AG10803 (cell line): ENCODE measurements at regions not wholly inside any gene's neighbourhood (a gene's known extent, or its start where the extent isn't known, plus 50 kb on each side); places are given as distances from the start of the nearest gene placed in this dataset.

Experiments used
- DNase-seq: peaks from one replicate; pipeline ENCODE4 v3.0.0; 2010; ENCODE audit warnings: low read depth
- H3K4me3 ChIP-seq: 2 replicates; pipeline ENCODE4 v1.5.1; 2011; ENCODE audit warnings: mild to moderate bottlenecking, low read length, control low read depth
- TF ChIP-seq, protein P1 (sequence below): conservative IDR thresholded peaks from 2 replicates; pipeline ENCODE4 v1.5.1; 2011; ENCODE audit warnings: mild to moderate bottlenecking, low read length, control low read depth, inconsistent platforms

DNA sequence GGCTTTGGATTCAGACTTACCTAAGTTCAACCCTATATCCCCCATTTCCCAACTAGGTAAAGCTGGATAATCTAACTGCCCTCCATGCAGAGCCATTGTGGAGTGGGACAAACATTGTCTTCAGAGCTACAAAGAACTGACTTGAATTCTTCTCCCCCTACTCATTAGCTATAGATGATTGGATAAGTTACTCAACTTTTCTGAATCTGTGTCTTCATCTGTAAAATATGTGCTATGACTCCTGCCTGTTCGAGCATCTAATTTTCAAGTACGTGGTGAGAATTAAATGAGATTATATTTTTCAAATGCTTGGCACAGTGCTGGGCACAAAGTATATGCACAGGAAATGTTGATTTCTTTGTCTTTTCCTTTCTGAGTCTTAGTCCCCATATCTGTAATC is 240.3 kb upstream of the TCF21 start:
- TF ChIP-seq, protein P1, sequence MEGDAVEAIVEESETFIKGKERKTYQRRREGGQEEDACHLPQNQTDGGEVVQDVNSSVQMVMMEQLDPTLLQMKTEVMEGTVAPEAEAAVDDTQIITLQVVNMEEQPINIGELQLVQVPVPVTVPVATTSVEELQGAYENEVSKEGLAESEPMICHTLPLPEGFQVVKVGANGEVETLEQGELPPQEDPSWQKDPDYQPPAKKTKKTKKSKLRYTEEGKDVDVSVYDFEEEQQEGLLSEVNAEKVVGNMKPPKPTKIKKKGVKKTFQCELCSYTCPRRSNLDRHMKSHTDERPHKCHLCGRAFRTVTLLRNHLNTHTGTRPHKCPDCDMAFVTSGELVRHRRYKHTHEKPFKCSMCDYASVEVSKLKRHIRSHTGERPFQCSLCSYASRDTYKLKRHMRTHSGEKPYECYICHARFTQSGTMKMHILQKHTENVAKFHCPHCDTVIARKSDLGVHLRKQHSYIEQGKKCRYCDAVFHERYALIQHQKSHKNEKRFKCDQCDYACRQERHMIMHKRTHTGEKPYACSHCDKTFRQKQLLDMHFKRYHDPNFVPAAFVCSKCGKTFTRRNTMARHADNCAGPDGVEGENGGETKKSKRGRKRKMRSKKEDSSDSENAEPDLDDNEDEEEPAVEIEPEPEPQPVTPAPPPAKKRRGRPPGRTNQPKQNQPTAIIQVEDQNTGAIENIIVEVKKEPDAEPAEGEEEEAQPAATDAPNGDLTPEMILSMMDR: no peak

DNA sequence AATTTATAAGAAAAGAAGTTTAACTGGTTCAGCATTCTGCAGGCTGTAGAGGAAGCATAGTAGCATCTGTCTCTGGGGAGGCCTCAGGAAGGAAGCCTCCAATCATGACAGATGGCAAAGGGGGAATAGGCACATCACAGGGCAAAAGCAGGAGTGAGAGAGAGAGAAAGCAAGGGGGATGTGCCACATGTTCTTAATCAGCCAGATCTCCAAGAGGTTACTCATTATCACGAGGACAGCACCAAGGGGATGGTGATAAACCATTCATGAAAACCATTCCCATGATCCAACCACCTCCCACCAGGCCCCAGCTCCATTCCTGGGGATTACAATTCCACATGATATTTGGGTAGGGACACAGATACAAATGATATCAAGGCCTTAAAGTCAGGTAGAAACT is 217.5 kb upstream of the TCF21 start:
- peak; percentile 36 for DNase-seq
- no peak overlapping the region for H3K4me3 ChIP-seq

More for the DNA sequence above, 240.3 kb upstream of the TCF21 start:
- peak; percentile 24 for DNase-seq
- H3K4me3 ChIP-seq: no peak overlapping the region

DNA sequence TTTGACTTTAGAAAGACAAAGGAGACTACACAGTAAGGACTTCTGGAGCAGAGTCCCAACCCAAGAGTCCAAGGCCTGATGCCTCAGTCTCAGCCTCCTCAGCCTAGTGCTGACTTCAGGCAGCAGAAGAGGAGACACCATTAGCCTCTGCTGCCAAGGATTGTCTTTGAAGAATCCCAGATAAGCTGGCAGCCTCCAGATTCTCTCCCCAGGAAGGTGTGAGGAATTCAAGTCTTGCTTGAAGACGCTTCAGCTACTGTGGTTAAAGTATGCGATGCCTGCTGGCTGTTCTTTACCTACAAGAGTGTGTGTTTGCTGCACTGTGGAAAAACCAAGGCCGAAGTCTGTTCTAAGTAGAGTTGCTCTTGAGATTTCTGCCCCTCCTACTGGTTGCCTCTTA is 215.9 kb upstream of the TCF21 start:
- TF ChIP-seq, protein P1: no peak
- DNase-seq: no peak
- H3K4me3 ChIP-seq: no peak overlapping the region

More for the DNA sequence above, 217.5 kb upstream of the TCF21 start:
- TF ChIP-seq, protein P1: no peak

DNA sequence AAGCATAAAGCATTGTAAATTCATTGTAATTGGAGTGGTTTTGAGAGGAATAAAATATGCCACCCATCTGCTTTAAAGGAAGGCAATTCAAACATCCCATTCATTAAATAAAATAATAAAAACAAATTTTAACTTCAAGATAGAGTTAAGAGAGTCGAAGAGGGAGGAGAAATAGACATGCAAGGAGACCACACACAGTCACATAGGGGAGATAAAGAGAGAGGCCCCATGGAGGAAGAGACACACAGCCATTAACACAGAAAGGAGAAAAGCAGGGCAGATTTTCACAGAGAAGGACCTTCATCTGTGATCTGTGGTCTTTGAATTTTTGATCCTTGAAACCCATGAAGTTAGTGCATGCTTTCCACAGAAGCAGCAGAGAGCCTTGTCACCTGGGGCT is 214.3 kb upstream of the TCF21 start:
- H3K4me3 ChIP-seq: no peak overlapping the region
- no peak for DNase-seq
- TF ChIP-seq, protein P1: no peak

DNA sequence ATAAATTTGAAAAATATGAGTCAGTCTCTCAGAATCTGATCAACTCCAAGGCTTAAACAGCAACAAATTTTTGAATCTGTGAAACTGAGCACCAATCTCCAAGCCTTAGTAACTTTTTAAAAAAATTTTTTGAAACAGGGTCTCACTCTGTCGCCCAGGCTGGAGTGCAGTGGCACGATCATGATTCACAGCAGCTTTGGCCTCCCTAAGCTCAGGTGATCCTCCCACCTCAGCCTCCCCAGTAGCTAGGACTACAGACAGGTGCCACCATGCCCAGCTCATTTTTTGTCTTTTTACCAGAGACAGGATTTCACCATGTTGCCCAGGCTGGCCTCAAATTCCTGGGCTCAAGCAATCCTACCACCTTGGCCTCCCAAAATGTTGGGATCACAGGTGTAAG is 207.9 kb upstream of the TCF21 start:
- TF ChIP-seq, protein P1: no peak
- H3K4me3 ChIP-seq: no peak overlapping the region
- DNase-seq: no peak

DNA sequence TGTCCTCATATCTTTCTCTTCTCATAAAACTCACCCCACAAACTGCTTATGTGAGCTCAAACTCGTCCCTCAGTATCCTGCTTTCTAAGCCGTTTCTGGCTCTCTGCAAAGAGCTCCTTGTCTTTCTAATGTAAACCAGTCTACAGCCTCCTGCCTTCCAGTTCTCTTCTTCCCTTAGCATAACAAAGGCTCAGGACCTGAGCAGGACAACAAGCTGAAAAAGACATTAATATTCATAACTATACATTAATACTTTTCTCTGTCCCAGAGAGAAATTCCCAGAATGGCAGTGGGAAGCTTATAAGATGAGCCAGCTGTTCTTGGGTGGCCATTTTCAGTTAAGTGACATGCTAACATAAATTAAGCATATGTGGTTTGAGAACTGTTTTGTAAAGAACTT is 207.0 kb upstream of the TCF21 start:
- DNase-seq: no peak
- no peak overlapping the region for H3K4me3 ChIP-seq
- TF ChIP-seq, protein P1: no peak

DNA sequence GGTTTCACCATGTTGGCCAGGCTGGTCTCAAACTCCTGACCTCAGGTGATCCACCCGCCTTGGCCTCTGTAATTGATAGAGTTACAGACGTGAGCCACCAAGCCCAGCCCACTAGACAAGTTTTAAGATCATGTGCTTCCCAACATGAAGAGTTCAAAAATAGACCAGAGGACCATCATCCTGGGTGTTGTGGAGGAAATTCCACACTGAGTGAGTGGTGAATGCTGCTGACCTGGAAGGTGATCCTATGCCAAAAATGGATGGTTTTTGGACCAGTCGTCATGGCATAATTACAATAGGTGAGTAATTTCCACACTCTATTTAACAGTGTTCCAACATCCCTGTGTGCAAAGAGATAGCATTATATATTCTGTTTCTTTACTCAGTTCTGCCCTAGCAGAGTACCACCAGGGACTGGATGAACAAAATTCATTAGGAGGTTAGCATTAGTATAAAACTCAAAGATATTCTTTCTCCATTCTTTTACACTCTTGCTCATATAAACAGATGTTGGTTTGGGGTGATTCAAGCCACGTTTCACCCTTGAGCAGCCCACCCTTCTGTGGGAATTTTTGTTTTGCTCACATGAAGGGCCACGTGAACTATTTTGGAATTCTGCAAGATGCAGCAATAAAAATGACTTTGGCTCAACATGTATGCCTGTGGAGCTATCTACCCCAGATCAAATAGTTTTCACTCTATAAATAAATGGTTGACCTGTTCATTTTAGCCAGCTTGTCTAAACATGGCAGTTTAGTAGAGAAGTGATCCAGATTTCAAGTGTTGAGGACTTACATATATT is 206.2 kb upstream of the TCF21 start:
- peak; percentile 38 for DNase-seq
- TF ChIP-seq, protein P1: no peak
- no peak overlapping the region for H3K4me3 ChIP-seq
